Kidney tubule cell (primary cell): ENCODE measurements at regions not wholly inside any gene's neighbourhood (a gene's known extent, or its start where the extent isn't known, plus 50 kb on each side); places are given as distances from the start of the nearest gene placed in this dataset.

ENCODE experiments used
- DNase-seq: peaks from one replicate; pipeline ENCODE4 v3.0.0-alpha.2; 2018; ENCODE audit warnings: low spot score

DNA sequence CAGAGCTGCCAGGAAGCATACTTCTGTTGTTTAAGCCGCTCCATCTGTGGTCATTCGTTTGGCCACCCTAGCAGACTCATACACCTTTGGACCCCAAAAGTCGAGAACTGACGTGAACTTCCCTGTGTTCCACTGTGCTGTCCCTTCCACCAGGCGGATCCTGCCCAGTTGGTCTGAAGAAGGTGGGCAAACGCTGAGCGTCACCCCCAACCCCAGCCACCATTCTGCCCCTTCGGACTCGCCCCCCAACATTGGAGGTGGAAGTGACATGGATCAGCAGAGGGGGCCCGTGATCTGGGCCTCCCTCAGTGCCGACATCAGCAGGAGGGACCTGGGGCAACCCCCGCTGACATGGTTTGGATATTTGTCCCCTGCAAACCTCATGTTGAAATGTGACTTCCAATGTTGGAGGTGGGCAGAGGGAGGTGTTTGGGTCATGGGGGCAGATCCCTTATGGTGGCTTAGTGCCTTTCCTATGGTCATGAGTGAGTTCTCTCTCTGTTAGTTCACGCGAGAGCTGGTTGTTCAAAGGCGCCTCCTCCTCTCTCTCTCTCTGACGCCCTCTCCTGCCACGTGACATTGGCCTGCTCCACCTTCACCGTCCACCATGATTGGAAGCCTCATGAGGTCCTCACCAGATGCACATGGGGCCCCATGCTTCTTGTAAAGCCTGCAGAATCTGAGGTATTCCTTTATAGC lies 93.6 kb upstream of the ZNF507 start:
- no peak for DNase-seq

GRCh38 chr19:32252333-32252669 lies 93.1 kb upstream of the ZNF507 start:
- no peak for DNase-seq

GRCh38 chr19:32253683-32254508 lies 91.5 kb upstream of the ZNF507 start:
- DNase-seq, result no peak

GRCh38 chr19:32254509-32254890 lies 90.9 kb upstream of the ZNF507 start:
- DNase-seq, result no peak

GRCh38 chr19:32255536-32256295 lies 89.7 kb upstream of the ZNF507 start:
- no peak for DNase-seq

DNA sequence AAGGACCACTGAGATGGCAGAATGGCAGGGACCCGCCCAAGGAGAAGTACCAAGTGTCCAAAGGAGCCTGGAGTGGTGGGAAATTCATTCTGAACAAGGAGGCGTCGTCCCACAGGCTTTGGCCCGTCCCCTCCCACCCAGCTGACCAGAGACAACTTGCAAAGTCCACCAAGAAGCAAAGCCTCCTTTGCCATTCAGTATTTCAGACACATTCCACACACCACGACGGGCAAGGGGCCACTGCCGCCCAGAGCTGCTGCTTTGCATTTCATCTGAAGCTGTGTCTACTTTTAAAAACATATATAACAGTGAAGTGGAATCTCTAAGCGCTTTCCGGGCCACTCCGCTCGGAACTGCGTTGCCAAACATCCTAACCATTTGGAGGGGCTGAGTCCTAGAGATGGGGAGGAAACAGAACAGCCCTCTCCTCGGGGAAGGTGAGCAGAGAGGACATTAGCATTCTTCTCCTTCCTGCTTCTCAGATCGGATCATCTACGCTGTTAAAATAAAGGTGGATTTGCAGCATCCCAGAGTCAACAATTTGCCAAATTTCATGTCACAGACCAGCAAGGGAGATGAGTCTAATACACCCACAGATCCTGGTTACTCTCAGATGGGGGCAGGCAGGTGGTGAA lies 89.0 kb upstream of the ZNF507 start:
- no peak for DNase-seq

DNA sequence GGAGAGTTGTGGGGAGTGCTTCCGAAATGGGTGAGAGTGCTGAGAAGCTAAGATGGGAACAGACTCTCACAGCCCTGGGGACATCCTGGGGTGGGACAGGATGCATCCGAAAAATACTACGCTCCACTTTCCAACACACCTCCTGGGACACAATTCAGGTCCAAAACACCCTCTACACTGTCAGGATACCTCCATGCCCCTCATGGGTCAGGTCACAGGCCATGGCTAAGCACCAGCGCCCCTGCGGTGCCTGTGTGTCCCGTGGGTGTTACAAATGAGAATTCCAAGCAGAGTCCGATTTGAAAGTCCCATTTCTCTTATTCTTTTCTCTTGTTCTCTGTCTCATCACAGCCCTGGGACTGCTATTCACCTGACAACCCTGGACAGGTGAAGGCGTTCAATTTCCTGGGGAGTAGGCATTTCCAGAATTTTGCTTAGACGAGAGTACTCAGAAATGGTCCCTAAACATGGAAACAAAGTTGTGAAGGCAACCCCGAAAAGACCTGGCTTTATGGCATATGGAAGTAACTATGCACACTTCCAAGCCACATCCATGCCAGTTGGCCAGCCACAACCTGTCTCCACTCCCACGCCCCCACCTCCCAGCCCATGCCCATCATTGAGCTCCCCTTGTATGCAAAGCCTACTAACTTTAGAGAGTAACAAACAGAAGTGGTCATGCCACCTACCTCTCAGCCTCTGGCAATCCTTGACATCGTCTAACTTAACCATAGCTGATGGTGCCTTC lies 87.9 kb upstream of the ZNF507 start:
- DNase-seq, result no peak

DNA sequence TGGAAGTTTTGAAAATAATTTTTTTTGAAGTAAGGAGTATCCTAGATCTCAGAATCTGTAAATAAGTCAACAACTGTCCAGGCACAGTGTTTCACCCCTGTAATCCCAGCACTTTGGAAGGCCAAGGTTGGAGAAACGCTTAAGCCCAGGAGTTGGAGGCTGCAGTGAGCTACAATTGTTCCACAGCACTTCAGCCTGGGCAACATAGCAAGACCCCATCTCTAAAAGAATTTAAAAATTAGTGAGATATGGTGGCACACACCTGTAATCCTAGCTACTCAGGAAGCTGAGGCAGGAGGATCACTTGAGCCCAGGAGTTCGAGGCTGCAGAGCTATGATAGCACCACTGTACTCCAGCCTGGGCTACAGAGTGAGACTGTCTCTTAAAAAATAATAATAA lies 87.2 kb upstream of the ZNF507 start:
- DNase-seq, result no peak

DNA sequence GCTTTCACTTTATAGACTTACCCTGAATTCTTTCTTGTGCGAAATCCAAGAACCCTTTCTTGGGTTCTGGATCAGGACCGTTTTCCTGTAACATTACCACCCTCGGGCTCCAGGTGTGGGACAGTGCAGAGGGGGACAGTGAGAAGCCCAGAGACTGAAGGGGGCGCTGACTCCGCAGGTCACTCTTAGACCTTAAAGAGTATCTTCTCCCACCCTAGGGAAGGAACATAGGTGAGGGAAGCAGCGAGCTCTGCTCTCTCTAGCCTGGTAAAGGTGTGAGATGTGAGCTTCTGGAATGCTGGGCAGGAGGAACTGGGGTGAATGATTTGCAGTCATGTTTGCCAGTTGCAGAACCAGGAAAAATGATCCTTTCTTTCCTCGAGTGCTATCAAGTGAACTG lies 80.8 kb upstream of the ZNF507 start:
- no peak for DNase-seq

DNA sequence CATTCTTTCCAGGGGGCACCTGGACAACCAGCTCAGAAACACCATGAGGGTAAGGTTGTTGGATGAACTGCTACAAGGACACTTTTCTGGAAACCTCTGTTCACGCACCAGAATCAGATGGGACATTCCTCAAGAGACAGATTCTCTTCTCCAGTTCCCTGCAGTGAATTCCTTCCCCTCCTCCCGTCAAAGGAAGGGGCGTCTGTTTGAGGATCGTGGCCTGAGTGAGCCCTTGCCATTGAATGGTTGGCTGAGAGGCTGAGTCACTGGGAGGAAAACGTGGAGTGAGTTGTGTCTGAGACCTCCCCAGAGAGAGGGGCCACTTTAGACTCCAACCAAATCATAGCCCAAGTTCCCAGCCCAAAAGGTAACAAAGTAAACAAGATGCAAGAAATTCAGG lies 79.4 kb upstream of the ZNF507 start:
- DNase-seq, result no peak

DNA sequence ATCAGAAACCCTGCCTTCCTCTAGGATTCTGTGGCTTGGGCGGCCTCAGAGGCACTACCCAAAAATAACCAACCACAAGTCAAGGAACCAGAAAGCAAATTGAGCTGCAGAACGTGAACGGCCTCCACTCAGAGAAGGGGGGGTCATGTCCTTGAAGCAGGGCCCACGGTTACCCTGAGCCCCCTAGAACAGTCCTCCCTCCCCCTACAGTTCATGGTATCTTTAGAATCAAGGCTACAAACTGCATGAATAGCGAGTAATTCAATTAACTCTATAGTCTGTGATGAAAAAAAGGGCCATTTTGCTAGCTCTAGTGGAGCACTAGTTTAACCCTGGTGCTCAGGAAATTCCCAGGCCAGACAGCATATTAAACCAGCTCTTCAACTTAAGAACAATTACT lies 79.0 kb upstream of the ZNF507 start:
- no peak for DNase-seq

DNA sequence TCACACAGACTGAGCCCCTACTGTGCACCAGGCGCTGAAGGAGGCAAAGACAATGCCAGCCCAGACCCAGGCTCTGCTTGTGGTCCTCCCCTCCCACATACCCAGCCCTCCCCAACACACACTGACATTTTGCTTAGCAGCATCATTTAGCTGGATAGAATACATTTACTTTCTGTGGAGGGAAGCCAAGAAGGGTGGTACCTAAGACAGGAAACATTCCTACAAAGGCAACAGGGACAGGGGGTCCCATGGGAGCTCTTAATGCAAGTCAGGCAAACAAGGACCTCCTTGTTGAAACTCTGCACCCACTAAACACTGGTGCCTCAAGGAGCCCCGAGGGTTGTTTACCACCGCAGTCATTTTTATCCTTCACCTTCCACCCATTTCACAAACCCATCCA lies 77.0 kb upstream of the ZNF507 start:
- no peak for DNase-seq

GRCh38 chr19:32269831-32270230 lies 75.6 kb upstream of the ZNF507 start:
- DNase-seq, result no peak

- DNase-seq, result no peak
These were observed 71.9 kb upstream of the ZNF507 start for GRCh38 chr19:32273483-32273882.

DNA sequence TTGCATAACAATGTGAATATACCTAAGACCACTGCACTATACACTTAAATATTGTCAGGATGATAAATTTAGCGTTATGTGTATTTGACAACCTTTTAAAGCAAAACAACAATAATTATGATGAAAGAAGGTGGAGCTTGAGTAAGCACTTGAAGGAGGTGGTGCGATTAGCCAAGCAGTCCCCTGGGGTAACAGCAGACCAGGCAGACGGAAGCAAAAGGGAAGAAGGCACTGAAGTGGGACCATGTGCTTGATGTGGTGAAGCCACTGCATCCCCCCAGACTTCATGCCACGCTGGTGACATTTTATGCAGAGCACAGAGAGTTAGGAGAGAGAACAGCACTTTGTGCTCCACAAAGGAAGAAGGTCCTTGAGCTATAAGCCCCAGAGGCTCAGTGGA lies 58.3 kb upstream of the ZNF507 start:
- DNase-seq, result no peak

DNA sequence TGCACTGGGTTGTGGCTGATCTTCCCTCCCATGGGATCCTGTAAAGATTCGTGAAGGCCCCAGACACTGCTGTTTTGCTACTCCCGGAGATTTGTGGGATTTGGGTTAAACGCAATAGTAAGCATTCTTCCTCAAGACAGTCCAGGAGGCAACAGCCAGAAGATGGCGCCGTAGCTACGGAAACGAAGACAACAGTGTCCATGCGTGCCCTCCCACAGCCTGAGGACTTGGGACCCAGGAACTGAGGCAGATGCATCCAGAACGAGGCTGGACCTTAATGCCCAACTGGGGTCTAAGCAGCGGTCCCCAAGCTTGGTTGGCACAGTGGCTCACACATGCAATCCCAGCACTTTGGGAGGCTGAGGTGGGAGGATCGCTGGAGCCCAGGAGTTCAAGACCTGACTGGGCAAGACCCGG lies 57.6 kb upstream of the ZNF507 start:
- peak; percentile 43 for DNase-seq

- no peak for DNase-seq
These were observed 55.7 kb upstream of the ZNF507 start for GRCh38 chr19:32289566-32290210.

DNA sequence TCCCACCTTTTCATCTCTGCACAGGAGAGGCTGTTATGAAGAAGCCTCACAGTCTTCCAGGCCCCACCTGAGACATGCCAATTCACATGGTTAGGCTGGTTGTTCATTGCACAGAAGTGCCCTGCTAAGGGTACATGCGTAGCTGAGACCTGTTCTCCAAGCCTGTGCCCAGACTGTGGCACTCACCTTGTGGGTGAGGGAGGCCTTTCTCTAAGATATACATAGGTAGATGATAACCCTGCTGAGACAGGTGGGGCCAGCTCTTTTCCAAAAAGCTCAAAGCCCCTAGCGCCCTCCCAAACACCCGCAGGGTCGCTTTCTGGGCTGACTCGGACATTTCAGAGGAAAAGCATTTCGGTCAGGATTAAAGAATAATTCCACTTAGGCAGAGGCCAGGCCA lies 53.5 kb upstream of the ZNF507 start:
- DNase-seq, result no peak

DNA sequence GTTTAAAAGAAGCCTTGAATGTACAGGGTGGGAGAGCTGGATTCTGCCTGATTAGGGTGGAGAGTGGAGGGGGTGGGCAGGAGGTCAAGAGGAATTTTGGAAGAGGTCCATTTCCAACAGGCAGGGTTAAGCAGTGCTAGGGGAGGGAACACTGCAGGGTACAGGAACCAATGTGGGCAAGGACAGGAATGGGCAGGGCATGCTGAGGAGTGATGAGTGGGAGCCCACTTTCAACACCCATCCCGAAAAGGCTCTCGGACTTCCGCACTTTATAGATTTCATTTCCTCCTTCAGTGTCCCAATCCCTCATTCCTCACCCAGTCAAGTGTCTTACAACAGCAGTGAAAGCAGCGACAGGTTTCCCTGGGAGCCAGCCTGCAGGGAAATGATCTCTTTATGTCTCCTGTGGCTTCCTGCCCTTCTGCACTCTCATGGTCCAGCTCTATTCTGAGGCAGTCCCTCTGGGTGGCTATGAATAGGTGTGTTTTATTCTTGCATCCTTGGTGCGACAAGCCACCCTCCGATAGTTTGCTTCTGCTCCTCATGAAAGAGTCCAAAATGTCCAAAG lies 50.5 kb upstream of the ZNF507 start:
- no peak for DNase-seq
